Activated CD8-positive, alpha-beta T cell treated with anti-CD3 and anti-CD28 coated beads, Interleukin-2, amount 10 ng/mL, durations not matched to agents 7 days and 5 days (primary cell): ENCODE measurements at regions not wholly inside any gene's neighbourhood (a gene's known extent, or its start where the extent isn't known, plus 50 kb on each side); places are given as distances from the start of the nearest gene placed in this dataset.
"Not testable (repeated sequence)": the region's sequence is repeated elsewhere in the genome, so short reads cannot be mapped to it uniquely, and the experiment has no call there.

Source experiments
- ATAC-seq: fragments of 150-1000 bp; cut with Tn5 transposase; one replicate; pipeline ENCODE4 v1.10.0; 2021; ENCODE audit warnings: moderate library complexity
- CTCF ChIA-PET: fragments of 350-600 bp; sonication (Branson Sonifier 250); formaldehyde crosslinking; loops from one replicate; lab custom pipeline; 2021; ENCODE audit warnings: antibody characterized with exemption; lab: Charles Lee
- POLR2A ChIA-PET: fragments of 350-600 bp; sonication (Branson Sonifier 250); formaldehyde crosslinking; loops from one replicate; lab custom pipeline; 2021; ENCODE audit warnings: antibody characterized with exemption; lab: Charles Lee
- DNase-seq: peaks from one replicate; pipeline ENCODE4 v3.0.0-alpha.2; 2020
- H3K27ac Mint-ChIP-seq: one replicate; pipeline ENCODE4 v1.8.0; 2021; ENCODE audit warnings: mild to moderate bottlenecking, mixed read lengths
- H3K27me3 Mint-ChIP-seq: one replicate; pipeline ENCODE4 v1.8.0; 2021; ENCODE audit warnings: low read depth, mixed read lengths
- H3K36me3 Mint-ChIP-seq: one replicate; pipeline ENCODE4 v1.8.0; 2021; ENCODE audit warnings: low read depth, mixed read lengths
- H3K4me1 Mint-ChIP-seq: one replicate; pipeline ENCODE4 v1.8.0; 2021; ENCODE audit warnings: low read depth, mixed read lengths
- H3K4me3 Mint-ChIP-seq: one replicate; pipeline ENCODE4 v1.8.0; 2021; ENCODE audit warnings: mild to moderate bottlenecking, mixed read lengths
- H3K9me3 Mint-ChIP-seq: one replicate; pipeline ENCODE4 v1.8.0; 2022; ENCODE audit warnings: mixed read lengths; ENCODE audit not compliant: insufficient read depth

- no peaks in the 10 kb centered on the region for H3K9me3 Mint-ChIP-seq
- H3K27ac Mint-ChIP-seq = no peak overlapping the region
- ChIA-PET POLR2A (no interaction called here), CTCF (no interaction called here)
- H3K4me1 Mint-ChIP-seq = no peaks in the 10 kb centered on the region
- no peaks in the 10 kb centered on the region for H3K36me3 Mint-ChIP-seq
- H3K27me3 Mint-ChIP-seq = peaks cover 3% of the 10 kb centered on the region
- DNase-seq = no peak
- ATAC-seq = no peak
- no peak overlapping the region for H3K4me3 Mint-ChIP-seq
Measured at GRCh38 chr7:140283472-140283871, 106.7 kb upstream of the KDM7A start.

GRCh38 chr7:140281960-140282359, 105.2 kb upstream of the KDM7A start:
- ATAC-seq = no peak
- Mint-ChIP-seq H3K4me1 (no peaks in the 10 kb centered on the region), H3K4me3 (no peak overlapping the region), H3K27ac (no peak overlapping the region), H3K27me3 (peaks cover 3% of the 10 kb centered on the region), H3K9me3 (no peaks in the 10 kb centered on the region), H3K36me3 (no peaks in the 10 kb centered on the region)
- DNase-seq = no peak
- ChIA-PET POLR2A (interaction anchor here (1.3 kb wide), 1 partner anchor 107 kb away, joined by 3 read pairs; no protein-coding TSS in a partner anchor), CTCF (no interaction called here)

- CTCF ChIA-PET = interaction anchor here (1.7 kb wide), 1 partner anchor 12 kb away, joined by 4 read pairs; no protein-coding TSS in a partner anchor
- ATAC-seq = no peak
- DNase-seq = no peak
- Mint-ChIP-seq H3K27me3 (peaks cover 3% of the 10 kb centered on the region), H3K4me1 (no peaks in the 10 kb centered on the region), H3K36me3 (no peaks in the 10 kb centered on the region), H3K4me3 (no peak overlapping the region), H3K9me3 (no peaks in the 10 kb centered on the region), H3K27ac (no peak overlapping the region)
- POLR2A ChIA-PET = interaction anchor here (1.3 kb wide), 2 partner anchors 18 to 106 kb away, joined by 3 read pairs; no protein-coding TSS in a partner anchor
Measured at GRCh38 chr7:140281255-140281654, 104.5 kb upstream of the KDM7A start.

GRCh38 chr7:140276001-140276400, 99.2 kb upstream of the KDM7A start:
- CTCF ChIA-PET = interaction anchor here (1.6 kb wide), 1 partner anchor 674 kb away, joined by 5 read pairs; no protein-coding TSS in a partner anchor
- H3K27ac Mint-ChIP-seq = no peak overlapping the region
- POLR2A ChIA-PET = no interaction called here
- H3K9me3 Mint-ChIP-seq = no peaks in the 10 kb centered on the region
- H3K4me3 Mint-ChIP-seq = no peak overlapping the region
- H3K36me3 Mint-ChIP-seq = no peaks in the 10 kb centered on the region
- DNase-seq (no peak), ATAC-seq (no peak)
- H3K4me1 Mint-ChIP-seq = no peaks in the 10 kb centered on the region
- H3K27me3 Mint-ChIP-seq = peaks cover 3% of the 10 kb centered on the region

GRCh38 chr7:140275069-140275965, 98.5 kb upstream of the KDM7A start:
- no peak for ATAC-seq
- no peaks in the 10 kb centered on the region for H3K27me3 Mint-ChIP-seq
- CTCF ChIA-PET = interaction anchor here (1.0 to 1.6 kb wide), 2 partner anchors 12 to 673 kb away, joined by 4 to 5 read pairs; no protein-coding TSS in a partner anchor
- no peaks in the 10 kb centered on the region for H3K4me1 Mint-ChIP-seq
- DNase-seq = no peak
- no peak overlapping the region for H3K4me3 Mint-ChIP-seq
- POLR2A ChIA-PET = no interaction called here
- no peak overlapping the region for H3K27ac Mint-ChIP-seq
- H3K9me3 Mint-ChIP-seq = no peaks in the 10 kb centered on the region
- no peaks in the 10 kb centered on the region for H3K36me3 Mint-ChIP-seq

- DNase-seq (no peak), ATAC-seq (no peak)
- H3K9me3 Mint-ChIP-seq = no peaks in the 10 kb centered on the region
- no peak overlapping the region for H3K27ac Mint-ChIP-seq
- no peak overlapping the region for H3K4me3 Mint-ChIP-seq
- H3K36me3 Mint-ChIP-seq = no peaks in the 10 kb centered on the region
- ChIA-PET POLR2A (interaction anchor here (0.7 to 1.0 kb wide), 3 partner anchors 43 to 216 kb away, joined by 3 to 5 read pairs (median 3); no protein-coding TSS in a partner anchor), CTCF (no interaction called here)
- peaks cover 11% of the 10 kb centered on the region for H3K4me1 Mint-ChIP-seq
- H3K27me3 Mint-ChIP-seq = no peaks in the 10 kb centered on the region
Measured at GRCh38 chr7:140273417-140273816, 96.6 kb upstream of the KDM7A start.

GRCh38 chr7:140271643-140271968, 94.8 kb upstream of the KDM7A start:
- H3K4me3 Mint-ChIP-seq, POLR2A ChIA-PET, DNase-seq, H3K9me3 Mint-ChIP-seq, H3K27ac Mint-ChIP-seq, H3K27me3 Mint-ChIP-seq, H3K36me3 Mint-ChIP-seq, CTCF ChIA-PET, ATAC-seq: not testable (repeated sequence)
- peaks cover 24% of the 10 kb centered on the region for H3K4me1 Mint-ChIP-seq

GRCh38 chr7:140269004-140269638, 92.3 kb upstream of the KDM7A start:
- ATAC-seq (peak; percentile 64), DNase-seq (no peak)
- Mint-ChIP-seq H3K36me3 (peaks cover 4% of the 10 kb centered on the region), H3K27me3 (no peaks in the 10 kb centered on the region), H3K9me3 (no peaks in the 10 kb centered on the region), H3K4me1 (peaks cover 31% of the 10 kb centered on the region), H3K4me3 (peak overlapping the region; percentile 18), H3K27ac (peak overlapping the region; percentile 84)
- ChIA-PET CTCF (no interaction called here), POLR2A (no interaction called here)

- Mint-ChIP-seq H3K4me3 (no peak overlapping the region), H3K27ac (peak overlapping the region; percentile 62), H3K9me3 (no peaks in the 10 kb centered on the region), H3K36me3 (peaks cover 4% of the 10 kb centered on the region), H3K27me3 (no peaks in the 10 kb centered on the region), H3K4me1 (peaks cover 45% of the 10 kb centered on the region)
- POLR2A ChIA-PET = interaction anchor here (0.6 kb wide), 1 partner anchor 90 kb away, joined by 3 read pairs; no protein-coding TSS in a partner anchor
- CTCF ChIA-PET = no interaction called here
- ATAC-seq = no peak
- DNase-seq = no peak
Measured at GRCh38 chr7:140267381-140268226, 90.8 kb upstream of the KDM7A start.

GRCh38 chr7:140263277-140263676, 86.5 kb upstream of the KDM7A start:
- peak overlapping the region; percentile 94 for H3K27ac Mint-ChIP-seq
- H3K27me3 Mint-ChIP-seq = no peaks in the 10 kb centered on the region
- peak overlapping the region; percentile 64 for H3K4me3 Mint-ChIP-seq
- ChIA-PET POLR2A (interaction anchor here (0.9 to 1.8 kb wide), 7 partner anchors 10 to 201 kb away, joined by 3 to 14 read pairs (median 5); partner anchors contain the start of gene PARP12), CTCF (interaction anchor here (0.7 to 2.7 kb wide), 7 partner anchors 11 to 200 kb away, joined by 3 to 11 read pairs (median 4); partner anchors contain the start of gene PARP12)
- peak; percentile 76 for DNase-seq
- peaks cover 58% of the 10 kb centered on the region for H3K4me1 Mint-ChIP-seq
- ATAC-seq = peak; percentile 93
- no peaks in the 10 kb centered on the region for H3K9me3 Mint-ChIP-seq
- peaks cover 4% of the 10 kb centered on the region for H3K36me3 Mint-ChIP-seq
